AG20443 (cell line): ENCODE measurements at regions not wholly inside any gene's neighbourhood (a gene's known extent, or its start where the extent isn't known, plus 50 kb on each side); places are given as distances from the start of the nearest gene placed in this dataset.
"Not testable (repeated sequence)": the region's sequence is repeated elsewhere in the genome, so short reads cannot be mapped to it uniquely, and the experiment has no call there.

ENCODE experiments used
- DNase-seq: peaks from one replicate; pipeline ENCODE4 v3.0.0; 2012; ENCODE audit warnings: low spot score, mixed read lengths

- no peak for DNase-seq
Observed at GRCh38 chr6:137655291-137655690, 161.1 kb upstream of the OLIG3 start.

DNA sequence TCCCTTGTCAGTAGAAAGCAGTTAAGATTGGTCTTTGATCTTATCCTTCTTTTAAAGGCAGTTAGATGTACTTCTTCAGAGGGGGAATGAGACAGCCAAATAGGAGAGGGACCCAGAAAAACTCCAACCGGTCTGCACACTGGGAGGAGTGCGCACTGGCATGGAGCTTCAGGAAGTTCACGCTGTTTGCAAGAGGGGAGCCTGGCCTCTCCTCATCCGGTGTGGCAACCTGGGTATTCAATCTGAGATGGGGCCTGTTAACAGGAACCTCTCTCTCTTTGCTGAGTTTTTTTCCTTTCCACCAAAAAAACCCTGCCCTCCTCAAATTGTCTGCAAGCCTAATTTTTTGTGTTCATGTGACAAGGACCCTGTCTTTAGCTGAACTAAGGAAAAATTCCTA is 162.5 kb upstream of the OLIG3 start:
- no peak for DNase-seq

GRCh38 chr6:137657351-137657911 is 163.2 kb upstream of the OLIG3 start:
- DNase-seq, result no peak

- DNase-seq, result no peak
Observed at GRCh38 chr6:137658287-137658686, 164.1 kb upstream of the OLIG3 start.

GRCh38 chr6:137659871-137660270 is 165.7 kb upstream of the OLIG3 start:
- no peak for DNase-seq

DNA sequence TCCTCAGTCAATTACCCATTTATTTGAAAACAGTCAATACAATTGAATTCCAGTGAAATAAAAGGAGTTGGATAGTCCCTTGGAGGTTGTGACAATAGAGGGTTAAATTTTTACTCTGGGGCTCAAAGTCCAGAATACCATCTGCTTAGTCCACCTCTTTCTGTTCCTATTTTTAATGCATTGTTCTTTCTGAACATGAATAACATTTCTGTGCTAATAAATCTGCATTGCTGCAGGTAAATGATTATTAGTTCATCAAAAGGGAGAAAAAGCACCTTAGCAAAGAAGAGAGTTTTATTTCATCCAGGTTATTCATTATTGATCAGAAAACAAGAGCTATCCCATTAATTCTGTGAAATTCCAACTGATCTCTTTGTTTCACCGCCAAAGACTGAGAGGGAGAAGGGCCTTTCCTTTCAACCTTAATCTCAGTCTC is 166.1 kb upstream of the OLIG3 start:
- no peak for DNase-seq

GRCh38 chr6:137661601-137662000 is 167.4 kb upstream of the OLIG3 start:
- DNase-seq, result peak; percentile 51

DNA sequence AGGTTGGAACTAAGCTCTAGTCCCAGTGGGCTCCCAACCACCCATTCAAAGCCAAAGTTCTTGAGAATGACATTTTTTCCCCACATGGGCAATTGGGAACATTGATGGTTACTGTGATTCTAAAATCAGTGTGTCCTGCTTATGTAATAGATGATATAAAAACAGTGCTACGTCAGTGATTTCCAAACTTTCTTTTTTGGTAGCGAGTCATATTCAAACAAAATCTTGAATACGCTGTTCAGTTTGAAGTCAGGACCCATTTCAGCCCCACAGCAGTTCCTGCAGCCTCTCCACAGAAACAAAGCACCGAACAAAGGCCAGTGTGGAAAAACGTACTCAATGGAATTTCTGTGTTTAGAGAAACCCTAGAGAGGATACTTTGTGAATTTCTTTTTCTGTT is 170.0 kb upstream of the OLIG3 start:
- no peak for DNase-seq

DNA sequence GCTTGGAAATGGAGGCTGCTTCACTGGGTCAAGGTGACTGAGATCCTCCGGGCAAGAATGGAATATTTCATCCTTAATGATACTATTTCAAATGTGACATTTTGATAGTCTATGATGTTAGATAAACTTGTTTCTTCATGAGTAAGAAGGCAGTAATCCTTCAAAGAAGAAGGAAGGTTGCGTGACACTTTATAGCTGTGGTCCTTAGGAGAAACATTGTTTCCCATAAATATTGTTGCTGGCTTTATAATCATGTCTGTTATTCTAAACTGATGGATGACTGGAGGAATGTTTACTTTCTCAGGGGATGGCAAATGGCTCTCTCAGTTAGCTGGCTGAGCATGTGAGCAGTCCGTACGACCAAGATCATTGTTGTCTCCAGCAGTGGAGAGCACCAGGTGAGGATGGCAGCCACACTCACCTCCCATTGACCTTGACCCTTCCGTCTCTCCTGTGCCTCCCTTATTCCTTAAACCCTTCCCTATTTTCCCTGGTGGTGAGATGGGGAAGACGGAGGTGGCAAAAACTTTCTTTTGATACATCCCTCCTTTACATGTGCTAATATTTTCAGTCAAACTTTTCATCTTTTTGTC is 171.2 kb upstream of the OLIG3 start:
- no peak for DNase-seq

GRCh38 chr6:137666202-137666774 is 172.1 kb upstream of the OLIG3 start:
- no peak for DNase-seq

DNA sequence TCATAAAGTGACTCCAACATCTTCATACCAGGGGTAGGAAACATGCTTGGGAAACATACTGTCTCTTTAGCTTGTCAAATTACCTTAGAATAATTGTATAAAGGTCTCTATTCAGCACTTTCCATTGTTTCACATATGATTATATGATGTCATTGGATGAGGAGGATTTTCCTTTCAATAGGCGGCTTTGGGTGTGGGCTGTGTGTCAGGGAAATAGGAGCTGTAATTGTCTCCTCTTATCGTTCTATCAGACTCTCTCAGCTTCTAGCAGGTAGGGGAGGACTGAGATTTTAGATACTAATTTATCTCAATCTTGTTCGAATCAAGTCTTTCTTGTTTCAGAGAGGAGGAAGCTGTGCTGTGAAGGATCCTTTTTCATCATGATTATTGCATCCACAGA is 179.4 kb upstream of the OLIG3 start:
- no peak for DNase-seq

DNA sequence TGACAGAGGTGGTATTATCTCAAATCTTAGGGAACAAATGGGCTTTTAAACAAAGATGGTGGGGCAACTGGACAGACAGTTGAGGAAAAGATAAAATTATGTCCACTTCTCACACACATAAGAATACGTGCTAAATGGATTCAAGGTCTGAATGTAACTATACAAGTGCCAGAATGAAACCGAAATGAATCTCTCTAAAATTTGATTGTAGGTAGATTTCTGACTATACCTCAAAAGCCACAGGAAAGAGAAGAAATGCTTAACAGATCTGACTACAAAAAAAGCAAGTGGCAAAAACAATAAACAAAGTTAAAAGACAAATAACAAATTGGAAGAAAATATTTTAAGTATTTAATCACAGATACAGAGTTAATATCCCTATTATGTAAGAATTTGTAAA is 182.7 kb upstream of the OLIG3 start:
- no peak for DNase-seq

DNA sequence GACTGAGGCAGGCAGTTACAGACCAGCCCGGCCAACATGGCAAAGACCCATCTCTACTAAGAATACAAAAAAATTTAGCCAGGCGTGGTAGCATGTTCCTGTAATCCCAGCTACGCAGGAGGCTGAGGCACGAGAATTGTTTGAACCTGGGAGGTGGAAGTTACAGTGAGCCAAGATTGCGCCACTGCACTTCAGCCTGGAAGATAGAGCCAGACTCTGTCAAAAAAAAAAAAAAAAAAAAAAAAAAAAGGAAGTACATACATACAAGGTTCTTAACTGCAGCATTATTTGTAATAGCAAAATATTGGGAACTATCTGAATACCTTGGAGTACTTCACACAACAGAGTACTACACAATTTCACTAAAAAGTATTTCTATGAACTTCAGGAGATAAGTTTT is 183.5 kb upstream of the OLIG3 start:
- DNase-seq, result no peak

DNA sequence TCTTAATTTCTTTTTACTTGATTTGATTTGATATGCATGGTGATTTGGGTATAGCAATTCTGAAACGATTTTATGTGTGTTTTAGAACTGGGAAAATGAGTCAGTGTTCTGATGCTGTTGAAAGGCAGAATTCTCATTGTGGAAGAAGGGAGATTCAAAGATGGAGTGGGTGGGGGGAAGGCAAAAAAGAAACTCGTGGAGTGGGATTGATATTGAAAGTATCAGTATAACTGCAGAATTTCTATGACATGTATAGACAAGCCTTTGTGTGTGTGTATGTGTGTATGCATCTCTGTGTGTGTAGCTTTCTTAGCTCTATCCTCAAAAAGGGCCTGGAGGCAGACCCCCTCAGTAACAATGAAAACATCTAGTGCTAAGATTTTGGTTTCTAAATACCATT is 184.3 kb upstream of the OLIG3 start:
- DNase-seq, result no peak

DNA sequence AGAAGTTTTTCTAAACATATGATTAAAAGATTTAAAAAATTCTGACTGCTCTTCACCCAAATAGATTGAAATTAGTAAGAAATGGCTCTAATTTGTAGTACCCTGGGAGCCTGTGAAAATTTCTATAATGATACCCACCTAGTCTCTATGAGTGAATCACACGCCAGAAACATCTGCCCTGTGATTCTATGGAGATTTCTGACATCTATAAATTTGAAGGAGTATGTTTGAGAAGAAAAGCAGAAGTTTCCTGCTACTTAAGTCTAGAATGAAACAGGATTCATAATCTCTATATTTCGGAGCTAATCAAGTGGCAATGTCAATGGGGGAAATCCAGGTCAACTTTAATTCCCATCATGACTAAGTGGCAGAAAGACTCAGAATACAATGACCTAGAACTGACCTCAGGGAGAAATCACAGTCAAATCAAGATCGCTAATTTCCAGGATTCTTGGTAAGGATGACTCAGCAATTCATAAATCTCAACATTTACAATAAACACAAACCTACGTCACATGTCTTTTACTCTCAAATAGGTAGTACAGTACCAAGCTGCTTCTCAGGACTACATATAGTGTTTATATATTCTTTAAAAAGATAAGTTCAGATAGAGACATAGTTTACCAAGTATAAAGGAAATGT is 186.2 kb upstream of the TNFAIP3 start:
- no peak for DNase-seq

DNA sequence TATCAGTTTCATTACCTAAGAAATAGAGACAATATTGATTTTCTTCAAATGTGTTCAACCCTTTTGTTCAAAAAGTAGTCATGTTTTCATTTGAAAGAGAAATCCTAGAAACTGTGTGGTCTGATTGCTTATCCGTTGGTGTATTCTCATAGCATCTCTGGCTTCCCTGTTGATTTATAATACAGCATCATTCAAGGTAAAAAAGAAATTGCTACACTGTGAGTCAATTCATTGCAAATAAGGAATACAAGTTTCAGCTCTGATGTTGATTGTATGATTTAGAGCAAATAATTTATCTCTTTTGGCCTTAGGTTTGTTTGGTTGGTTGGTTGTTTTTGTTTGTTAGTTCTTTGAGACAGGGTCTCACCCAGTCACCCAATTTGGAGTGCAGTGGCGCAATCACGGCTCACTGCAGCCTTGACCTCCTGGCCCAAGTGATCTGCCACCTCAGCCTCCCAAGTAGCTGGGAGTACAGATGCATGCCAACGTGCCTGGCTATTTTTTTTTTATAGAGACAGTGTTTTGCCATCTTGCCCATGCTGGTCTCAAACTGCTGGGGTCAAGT is 185.5 kb upstream of the TNFAIP3 start:
- no peak for DNase-seq

- DNase-seq, result not testable (repeated sequence)
Observed at GRCh38 chr6:137682658-137683057, 184.4 kb upstream of the TNFAIP3 start.

DNA sequence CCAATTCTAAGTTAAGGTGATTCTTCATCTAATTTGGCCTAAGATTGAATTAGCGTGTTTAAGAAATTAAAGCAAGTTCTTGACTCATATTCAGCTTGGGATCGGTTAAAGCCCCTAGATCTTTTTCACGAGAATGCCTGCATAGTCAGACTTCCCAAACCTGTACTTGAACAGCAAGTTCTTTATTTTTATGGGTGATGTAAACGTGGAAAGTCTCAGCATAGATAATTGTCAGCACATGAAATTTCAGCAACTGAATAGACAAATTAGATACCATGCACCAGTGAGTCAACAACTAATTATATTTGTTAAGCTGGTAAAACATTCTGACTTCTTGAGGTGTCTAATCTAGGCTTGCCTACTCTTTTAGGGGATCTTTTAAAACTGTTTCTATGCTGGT is 183.1 kb upstream of the TNFAIP3 start:
- DNase-seq, result no peak

DNA sequence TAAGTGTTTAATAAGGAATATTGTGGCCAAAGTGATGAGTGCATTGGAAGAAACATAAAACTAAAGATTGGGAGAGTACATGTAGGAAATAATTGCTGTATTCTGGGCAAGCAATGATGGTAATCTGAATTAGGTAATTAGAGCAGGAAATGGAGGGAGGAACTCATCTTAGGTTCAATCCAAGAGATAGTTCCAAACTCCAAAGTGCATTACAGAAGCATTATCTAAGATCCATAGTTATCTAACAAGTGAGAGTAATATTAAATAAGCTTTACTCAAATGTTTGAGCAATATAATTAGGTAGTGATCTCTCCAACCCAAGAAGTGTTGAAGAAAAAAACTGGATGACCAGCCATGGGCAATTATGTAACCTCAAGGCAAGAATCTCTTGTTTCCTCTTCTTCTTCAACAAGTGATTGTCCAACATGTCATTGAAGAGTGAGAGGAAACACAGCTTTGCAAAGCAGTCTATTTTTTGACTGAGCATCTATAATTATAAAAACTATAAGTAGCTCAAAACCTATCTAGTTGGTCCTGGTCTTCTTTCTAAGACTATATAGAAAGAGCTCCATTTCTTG is 181.2 kb upstream of the TNFAIP3 start:
- DNase-seq, result no peak

DNA sequence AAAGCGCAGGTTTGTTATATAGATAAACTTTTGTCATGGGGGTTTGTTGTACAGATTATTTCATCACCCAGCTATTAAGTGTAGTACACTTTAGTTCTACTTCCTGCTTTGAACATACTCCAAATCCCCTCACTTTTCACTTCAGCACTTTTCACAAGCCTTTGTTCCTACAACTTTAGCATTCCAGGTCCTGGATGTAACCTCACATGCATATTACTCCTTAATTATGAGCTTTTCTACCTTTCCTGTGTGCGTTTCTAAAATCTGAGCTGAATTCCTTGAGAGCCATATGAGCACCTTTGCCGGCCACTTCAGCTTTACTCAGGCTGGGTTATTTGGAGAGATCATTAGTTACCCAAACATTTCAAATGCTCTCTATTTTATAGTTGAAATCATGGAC is 179.2 kb upstream of the TNFAIP3 start:
- no peak for DNase-seq

- no peak for DNase-seq
Observed at GRCh38 chr6:137688230-137688971, 178.7 kb upstream of the TNFAIP3 start.

GRCh38 chr6:137689377-137689776 is 177.7 kb upstream of the TNFAIP3 start:
- DNase-seq, result no peak
